ENCODE measurements at regions not wholly inside any gene's neighbourhood (a gene's known extent, or its start where the extent isn't known, plus 50 kb on each side); places are given as distances from the start of the nearest gene placed in this dataset.
"Not testable (repeated sequence)": the region's sequence is repeated elsewhere in the genome, so short reads cannot be mapped to it uniquely, and the experiment has no call there.

DNA sequence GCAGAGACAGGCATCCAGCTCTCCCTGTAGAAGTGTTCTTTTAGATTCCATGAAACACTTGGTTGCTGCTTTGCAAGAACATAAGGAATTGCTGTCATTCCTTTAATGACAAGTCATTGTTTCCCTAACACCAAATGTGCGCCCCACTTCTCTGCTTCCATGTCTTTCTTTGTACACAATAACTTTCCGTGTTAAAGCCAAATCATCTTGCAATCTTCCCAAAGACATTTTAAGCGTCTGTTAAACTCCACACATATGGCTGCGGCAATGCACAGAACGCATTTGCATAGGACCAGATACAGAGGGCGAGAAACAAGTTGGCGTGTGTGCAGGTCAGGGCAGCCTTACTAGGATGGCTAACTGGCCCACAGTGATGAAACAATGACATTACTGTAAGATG, 399.3 kb upstream of the PRKCQ start:
- no peak for DNase-seq (ENCODE audit: low read depth)

GRCh38 chr10:6978187-6978627, 398.1 kb upstream of the PRKCQ start:
- no peak for DNase-seq (ENCODE audit: low read depth)

GRCh38 chr10:6977398-6978186, 397.5 kb upstream of the PRKCQ start:
- no peak for DNase-seq (ENCODE audit: low read depth)

DNA sequence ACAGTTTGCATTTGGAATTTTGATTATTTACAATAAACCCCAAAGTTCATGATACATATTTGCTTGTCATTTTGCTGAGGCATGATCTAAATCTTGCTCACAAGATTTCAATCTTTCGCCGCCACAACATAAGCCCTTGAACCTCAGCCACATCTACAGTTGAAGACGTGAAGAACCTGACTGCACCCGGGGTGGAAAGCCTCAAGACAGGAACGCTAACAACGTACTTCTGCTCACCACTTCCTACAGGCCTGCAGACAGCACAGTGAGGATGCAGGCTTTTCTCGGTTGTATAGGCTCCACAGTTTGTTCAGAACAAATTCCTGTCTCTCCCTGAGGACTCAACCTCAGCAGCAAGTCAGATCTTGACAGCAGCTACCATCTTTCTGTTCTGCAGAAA, 393.8 kb upstream of the PRKCQ start:
- DNase-seq (ENCODE audit: low read depth) = no peak

DNA sequence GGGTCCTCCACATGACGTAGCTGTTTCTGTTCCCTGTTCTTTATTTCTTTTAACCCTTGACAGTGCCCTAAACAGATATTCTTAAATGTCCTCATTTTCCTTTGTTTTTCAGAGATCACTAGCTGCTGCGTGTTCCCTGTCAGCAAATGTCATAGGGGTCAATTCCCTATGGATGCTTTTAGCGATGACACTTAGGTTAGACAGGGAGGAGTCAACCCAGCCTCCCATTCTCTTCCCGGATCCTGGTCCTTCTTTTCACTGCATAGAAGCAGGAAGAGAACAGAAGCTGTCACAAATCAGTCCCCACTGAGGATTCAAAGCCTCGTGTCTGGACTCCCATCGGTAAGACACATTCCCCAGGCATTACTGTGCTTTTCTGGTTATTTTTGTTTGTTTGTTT, 392.1 kb upstream of the PRKCQ start:
- DNase-seq (ENCODE audit: low read depth) = no peak

- no peak for DNase-seq (ENCODE audit: low read depth)
Measured at GRCh38 chr10:6969659-6970058, 389.6 kb upstream of the PRKCQ start.

- no peak for DNase-seq (ENCODE audit: low read depth)
Measured at GRCh38 chr10:6964543-6964942, 384.5 kb upstream of the PRKCQ start.

DNA sequence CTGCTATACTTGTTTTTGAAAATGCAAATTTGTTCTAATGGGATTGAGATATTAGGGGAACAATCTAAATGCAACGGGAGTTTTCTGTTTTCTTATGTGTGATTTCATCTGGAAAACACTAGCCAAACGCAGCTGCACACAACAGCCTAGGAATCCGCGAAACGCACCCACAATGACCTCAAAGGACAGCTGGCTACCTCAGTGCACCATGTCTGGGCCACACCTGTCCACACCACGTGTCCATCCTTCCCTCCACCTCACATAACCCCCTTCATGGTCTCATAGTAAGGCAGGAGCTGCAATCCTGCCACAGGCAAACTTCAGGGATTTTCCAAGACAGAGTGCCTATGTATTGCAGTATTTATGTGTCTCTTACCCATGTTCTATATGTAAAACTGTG, 382.5 kb upstream of the PRKCQ start:
- DNase-seq (ENCODE audit: low read depth) = no peak

- DNase-seq (ENCODE audit: low read depth) = no peak
Measured at GRCh38 chr10:6958711-6959110, 378.6 kb upstream of the PRKCQ start.

DNA sequence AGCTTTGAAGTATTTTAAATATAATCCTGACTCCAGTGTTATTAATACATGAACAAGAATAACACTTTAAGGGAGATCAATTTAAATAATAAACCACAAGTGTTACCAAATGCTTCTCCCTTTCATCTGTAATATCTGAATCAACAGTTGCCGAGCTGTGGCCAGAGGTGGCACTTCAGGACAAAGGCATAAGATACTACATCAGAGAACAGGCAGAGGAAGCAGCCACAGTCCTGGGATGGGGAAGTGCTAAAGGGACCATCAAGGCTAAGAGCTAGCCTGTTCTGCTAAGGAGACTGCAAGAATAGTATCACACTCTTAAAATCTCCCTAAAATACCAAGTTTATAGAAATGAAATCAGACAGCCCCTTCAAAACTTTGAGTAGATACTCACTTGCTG, 378.2 kb upstream of the PRKCQ start:
- DNase-seq (ENCODE audit: low read depth) = no peak

GRCh38 chr10:6957851-6958250, 377.8 kb upstream of the PRKCQ start:
- no peak for DNase-seq (ENCODE audit: low read depth)

- DNase-seq (ENCODE audit: low read depth) = no peak
Measured at GRCh38 chr10:6956562-6956961, 376.5 kb upstream of the PRKCQ start.

GRCh38 chr10:6953271-6953801, 373.3 kb upstream of the PRKCQ start:
- DNase-seq (ENCODE audit: low read depth) = no peak

DNA sequence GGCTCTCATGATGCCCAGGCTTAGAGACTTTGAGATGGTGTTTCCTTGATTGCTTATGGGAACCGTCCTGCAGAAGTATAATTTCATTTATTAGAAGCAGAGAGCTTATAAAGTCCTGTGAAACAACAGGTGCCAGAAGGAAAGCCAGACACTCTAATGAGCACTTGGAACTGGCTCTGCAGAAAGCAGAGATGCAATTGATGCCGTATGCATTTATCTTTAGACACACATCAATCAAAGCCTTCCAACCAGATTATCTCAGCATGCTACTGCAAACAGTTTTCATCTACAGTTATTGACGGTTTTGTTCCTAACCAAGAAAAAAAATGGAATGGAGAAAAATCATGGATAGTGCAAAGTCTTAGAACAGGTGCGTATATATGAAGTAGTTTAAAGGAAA, 371.7 kb upstream of the PRKCQ start:
- no peak for DNase-seq (ENCODE audit: low read depth)

GRCh38 chr10:6950133-6950532, 370.1 kb upstream of the PRKCQ start:
- DNase-seq (ENCODE audit: low read depth) = no peak

DNA sequence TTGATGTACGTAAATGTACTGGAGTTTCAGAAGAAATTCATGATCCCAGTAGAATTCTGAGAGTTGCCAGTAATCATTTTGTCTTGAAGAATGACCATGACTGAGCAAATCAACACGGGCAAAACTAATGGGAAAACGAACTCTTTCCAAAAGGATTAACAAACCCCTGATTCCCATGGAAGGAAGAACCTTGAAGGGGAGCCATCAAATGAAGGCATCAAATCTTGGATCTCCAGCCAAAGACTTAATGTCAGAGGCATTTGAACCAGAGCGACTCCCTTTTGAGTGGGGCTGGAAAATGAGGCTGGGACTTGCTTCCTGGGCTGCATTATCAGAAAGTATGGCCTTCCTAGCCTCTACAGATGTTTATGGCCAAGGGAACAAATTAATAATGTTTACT, 364.4 kb upstream of the PRKCQ start:
- no peak for DNase-seq (ENCODE audit: low read depth)

DNA sequence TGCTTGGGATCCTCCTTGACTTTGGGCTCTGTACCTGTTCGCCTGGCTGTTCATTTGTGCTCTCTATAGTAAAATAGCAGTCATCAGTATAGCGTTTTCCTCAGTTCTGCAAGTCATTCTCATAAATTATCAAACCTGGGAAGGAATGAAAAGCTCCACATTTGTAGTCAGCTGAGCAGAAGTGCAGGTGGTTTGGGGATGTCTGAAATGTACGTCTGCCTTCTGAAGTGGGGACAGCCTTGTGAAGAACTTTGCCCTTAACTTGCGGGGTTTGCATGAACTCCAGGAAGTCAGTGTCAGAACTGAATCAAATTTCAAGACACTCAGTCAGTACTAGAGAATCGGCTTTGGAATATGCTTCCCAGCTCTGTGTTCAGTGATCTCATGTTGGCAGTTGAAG, 358.3 kb upstream of the PRKCQ start:
- no peak for DNase-seq (ENCODE audit: low read depth)

DNA sequence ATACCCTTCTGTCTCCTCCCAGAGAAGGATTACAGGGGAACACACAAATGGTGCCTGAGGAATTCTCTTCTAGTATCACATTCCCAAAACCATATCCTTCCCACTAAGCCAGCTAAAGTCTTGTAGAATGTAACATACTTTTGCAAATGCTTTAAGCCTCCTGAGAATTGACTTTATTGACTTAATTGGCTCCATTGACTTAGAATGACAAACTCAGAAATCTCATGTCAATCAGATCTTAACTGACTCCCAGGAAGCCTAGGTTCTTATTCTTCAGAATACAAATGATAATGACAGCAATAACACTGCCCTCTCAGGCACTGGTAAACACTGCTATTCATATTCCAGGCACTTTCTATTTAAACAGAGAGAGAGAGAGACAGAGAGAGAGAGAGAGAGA, 356.9 kb upstream of the PRKCQ start:
- no peak for DNase-seq (ENCODE audit: low read depth)

DNA sequence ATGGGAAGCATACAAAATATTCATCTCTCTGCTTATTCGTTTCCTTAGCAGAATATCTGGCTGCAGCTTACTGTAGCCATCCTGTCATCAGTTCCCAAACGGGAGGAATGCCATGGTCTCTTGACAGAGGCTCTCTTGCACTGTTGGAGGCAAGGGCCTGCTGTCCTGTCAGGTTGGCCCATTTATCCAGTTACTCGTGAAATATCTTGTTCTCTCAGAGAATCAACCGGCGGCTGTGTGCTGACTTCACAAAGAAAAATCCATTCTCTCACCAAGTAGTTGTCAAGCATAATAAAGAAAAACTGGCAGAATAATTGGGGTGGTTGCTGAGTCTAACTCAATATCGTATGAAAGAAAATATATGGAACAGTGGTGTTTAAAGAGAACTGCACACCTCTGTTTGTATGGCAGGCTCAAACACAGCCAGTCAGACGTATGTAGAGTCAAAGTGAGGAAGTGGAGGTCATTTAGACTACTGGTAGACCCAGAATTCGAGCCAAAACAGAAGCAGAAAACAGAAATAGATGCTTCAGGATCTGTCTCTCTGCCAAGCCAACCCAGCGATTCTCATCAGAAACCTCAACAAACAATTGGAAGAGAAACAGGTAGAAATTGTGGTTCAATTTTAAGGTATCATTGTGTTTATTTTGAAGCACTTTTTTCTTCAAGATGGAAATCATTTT, 349.2 kb upstream of the PRKCQ start:
- DNase-seq (ENCODE audit: low read depth) = no peak

GRCh38 chr10:6928586-6928985, 348.5 kb upstream of the PRKCQ start:
- no peak for DNase-seq (ENCODE audit: low read depth)

DNA sequence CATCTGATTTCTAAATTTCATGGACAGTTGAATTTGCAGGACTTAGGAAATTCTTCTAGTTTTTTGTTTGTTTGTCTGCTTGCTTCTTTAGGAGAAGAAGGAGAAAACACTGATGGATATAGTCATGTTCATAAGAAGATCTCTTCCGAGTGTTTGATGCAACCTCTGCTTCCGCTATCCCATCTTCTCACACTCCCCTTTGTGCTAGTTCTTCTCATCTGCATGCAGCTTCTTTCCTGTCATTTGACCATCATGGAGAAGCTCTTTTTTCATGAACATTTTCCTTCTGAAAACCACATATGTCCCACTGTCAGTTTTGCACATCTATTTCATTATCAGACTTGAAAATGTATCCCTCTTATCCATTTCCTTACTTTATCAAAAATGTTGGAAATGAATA, 346.9 kb upstream of the PRKCQ start:
- no peak for DNase-seq (ENCODE audit: low read depth)

GRCh38 chr10:6925146-6925545, 345.1 kb upstream of the PRKCQ start:
- no peak for DNase-seq (ENCODE audit: low read depth)

DNA sequence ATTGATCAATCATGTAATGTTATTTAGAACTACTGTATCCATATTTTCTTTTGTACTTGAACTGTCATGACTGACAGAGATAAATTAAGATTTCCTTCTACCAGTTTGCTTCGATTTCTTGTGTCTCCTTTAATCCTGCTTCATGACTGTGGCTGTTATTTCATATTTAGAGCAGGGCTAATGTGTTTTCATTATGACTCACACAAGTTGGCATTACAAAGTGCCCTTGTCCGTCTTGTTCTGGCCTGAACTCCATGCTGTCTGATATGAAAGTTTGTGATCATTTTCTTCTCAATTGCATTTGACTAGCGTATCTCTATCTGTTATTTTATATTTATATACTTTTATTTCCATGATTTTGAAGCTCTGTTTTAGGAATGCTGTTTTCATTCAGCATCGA, 344.1 kb upstream of the PRKCQ start:
- no peak for DNase-seq (ENCODE audit: low read depth)

GRCh38 chr10:6921026-6921425, 340.9 kb upstream of the PRKCQ start:
- DNase-seq (ENCODE audit: low read depth) = not testable (repeated sequence)
